K562 (cell line): ENCODE measurements at regions not wholly inside any gene's neighbourhood (a gene's known extent, or its start where the extent isn't known, plus 50 kb on each side); places are given as distances from the start of the nearest gene placed in this dataset.

Experiments
- ATAC-seq: fragments of 200-7000 bp; cut with Tn5 transposase; 3 replicates; pipeline ENCODE4 v1.9.1; 2020; ENCODE audit warnings: moderate library complexity
- BruUV-seq: library from RNA; stranded (reverse); fragments of 400-500 nt; replicated peaks from 2 replicates; lab custom pipeline; 2021; lab: Mats Ljungman, UMichigan
- CTCF ChIA-PET: fragments of 300-600 bp; formaldehyde crosslinking; extraction: SDS; loops from one replicate; lab custom pipeline; 2021; ENCODE audit warnings: low intra/inter-chr PET ratio; lab: Yijun Ruan, JAX
- POLR2A ChIA-PET: fragments of 300-600, 350-650 bp; sonication (Branson Sonifier 250); formaldehyde crosslinking; extraction: SDS; loops from one replicate; lab custom pipeline; 2021; ENCODE audit warnings: antibody characterized with exemption, inconsistent platforms; lab: Yijun Ruan, JAX
- DNase-seq, 4 experiments: peaks; one replicate each; pipeline versions ENCODE4 v3.0.0 to v3.0.0-alpha.2; 2011 to 2018; ENCODE audit warnings: low spot score in 3 of 4, mixed read lengths in 3 of 4; ENCODE audit errors: extremely low read depth in 1 of 4
- FAIRE-seq: peaks from 2 replicates; lab custom pipeline; 2011; peaks lifted over from hg19 to GRCh38; lab: Jason Lieb, UNC
- H2AFZ ChIP-seq: 2 replicates; pipeline ENCODE4 v1.6.0; 2011; ENCODE audit warnings: low read depth, low read length, control low read depth, inconsistent platforms
- H3K27ac ChIP-seq: fragments of 200-600 bp; 3 replicates; pipeline ENCODE4 v1.8.0; 2011; ENCODE audit warnings: low read depth, mild to moderate bottlenecking, control low read depth, inconsistent platforms, low read length, moderate library complexity, mixed read lengths; ENCODE audit errors: extremely low read depth
- H3K27me3 ChIP-seq, 2 experiments: fragments of 300-600 bp in 1 of 2; 2 replicates in 1 of 2; 3 replicates in 1 of 2; pipeline versions ENCODE4 v1.6.0 to v1.8.0; 2011; ENCODE audit warnings: inconsistent platforms in 2 of 2, low read length in 2 of 2, mild to moderate bottlenecking in 1 of 2, mixed read lengths in 1 of 2, moderate library complexity in 1 of 2; ENCODE audit not compliant: control insufficient read depth in 2 of 2, insufficient read depth in 2 of 2
- H3K36me3 ChIP-seq: fragments of 300-600 bp; 3 replicates; pipeline ENCODE4 v1.8.0; 2011; ENCODE audit warnings: mild to moderate bottlenecking, low read length, inconsistent platforms; ENCODE audit not compliant: control insufficient read depth, insufficient read depth
- H3K4me1 ChIP-seq, 2 experiments: fragments of 200-600 bp in 1 of 2; replicated peaks in 1 of 2; 2 replicates in 1 of 2; 3 replicates in 1 of 2; pipeline versions ENCODE4 v1.5.1 to v1.8.0; 2011; ENCODE audit warnings: inconsistent platforms in 2 of 2, low read length in 2 of 2, mild to moderate bottlenecking in 1 of 2, mixed read lengths in 1 of 2, moderate library complexity in 1 of 2; ENCODE audit not compliant: control insufficient read depth in 2 of 2, insufficient read depth in 2 of 2
- H3K4me2 ChIP-seq: 2 replicates; pipeline ENCODE4 v1.6.1; 2011; ENCODE audit warnings: low read length, control low read depth, inconsistent platforms, mixed read lengths; ENCODE audit not compliant: insufficient read depth
- H3K4me3 ChIP-seq: fragments of 200-600 bp; sonication (generic), shearing (Covaris generic); 2 replicates; pipeline ENCODE4 v1.5.1; 2016; ENCODE audit warnings: control low read depth, inconsistent platforms
- H3K79me2 ChIP-seq: fragments of 200-600 bp; 3 replicates; pipeline ENCODE4 v1.8.0; 2011; ENCODE audit warnings: low read length, inconsistent platforms; ENCODE audit not compliant: control insufficient read depth, insufficient read depth
- H3K9ac ChIP-seq, 2 experiments: 2 replicates each; pipeline versions ENCODE4 v1.6.0 to v1.6.1; 2011; ENCODE audit warnings: low read depth in 2 of 2, low read length in 2 of 2, control low read depth in 1 of 2, inconsistent platforms in 1 of 2, mild to moderate bottlenecking in 1 of 2, mixed read lengths in 1 of 2; ENCODE audit not compliant: insufficient read depth in 1 of 2
- H3K9me1 ChIP-seq: one replicate; pipeline ENCODE4 v1.6.0; 2011; ENCODE audit warnings: inconsistent platforms, mild to moderate bottlenecking, low read length, moderate library complexity; ENCODE audit not compliant: control insufficient read depth, insufficient read depth
- H3K9me3 ChIP-seq: replicated peaks from 2 replicates; pipeline ENCODE4 v1.5.1; 2011; ENCODE audit warnings: low read depth, low read length, inconsistent platforms; ENCODE audit not compliant: control insufficient read depth, insufficient read depth
- H4K20me1 ChIP-seq: replicated peaks from 2 replicates; pipeline ENCODE4 v1.6.1; 2011; ENCODE audit warnings: low read length, inconsistent platforms, mixed read lengths; ENCODE audit not compliant: control insufficient read depth, insufficient read depth
- BRD4 ChIP-seq: fragments of 200-600 bp; sonication (generic); IDR thresholded peaks from 2 replicates; pipeline ENCODE4 v1.6.1; 2017; ENCODE audit warnings: inconsistent platforms
- ELF4 ChIP-seq: fragments of 450-650 bp; formaldehyde crosslinking; IDR thresholded peaks from 2 replicates; pipeline ENCODE4 v1.4.0; 2022; ENCODE audit warnings: missing genetic modification characterization
- ETS2 ChIP-seq: IDR thresholded peaks from 2 replicates; pipeline ENCODE4 v1.6.1; 2016; ENCODE audit warnings: borderline replicate concordance, missing genetic modification characterization, mild to moderate bottlenecking, moderate library complexity, missing compliant biosample characterization; ENCODE audit not compliant: poor library complexity, severe bottlenecking
- MAFK ChIP-seq: IDR thresholded peaks from 2 replicates; pipeline ENCODE4 v1.6.1; 2011; ENCODE audit warnings: low read length, improper control_type of control experiment
- MCM7 ChIP-seq, 2 experiments: fragments of 450-650 bp; IDR thresholded peaks; 2 replicates each; pipeline ENCODE4 v1.6.1; 2016 to 2018
- NCOA1 ChIP-seq: fragments of 450-650 bp; IDR thresholded peaks from 2 replicates; pipeline ENCODE4 v1.6.1; 2016; ENCODE audit warnings: low read depth
- PHF21A ChIP-seq: fragments of 450-650 bp; IDR thresholded peaks from 2 replicates; pipeline ENCODE4 v1.6.1; 2017; ENCODE audit warnings: low read depth, borderline replicate concordance
- RBM15 ChIP-seq: fragments of 200-400 bp; formaldehyde crosslinking; IDR thresholded peaks from 2 replicates; pipeline ENCODE4 v1.6.1; 2018; ENCODE audit warnings: mild to moderate bottlenecking, low read length, moderate library complexity; ENCODE audit not compliant: insufficient read depth
- RFX1 ChIP-seq: fragments of 450-650 bp; IDR thresholded peaks from 2 replicates; pipeline ENCODE4 v1.6.1; 2016; ENCODE audit warnings: mild to moderate bottlenecking, moderate library complexity
- SMARCC2 ChIP-seq: fragments of 450-650 bp; IDR thresholded peaks from 2 replicates; pipeline ENCODE4 v1.6.1; 2017; ENCODE audit warnings: antibody characterized with exemption, moderate library complexity, mild to moderate bottlenecking, low read depth
- TEAD4 ChIP-seq, 2 experiments: sonication (generic) in 1 of 2; formaldehyde crosslinking in 1 of 2; IDR thresholded peaks; 2 replicates each; pipeline versions ENCODE4 v1.6.1 to v1.8.0; 2012 to 2022; ENCODE audit warnings: borderline replicate concordance in 1 of 2, inconsistent platforms in 1 of 2, low read length in 1 of 2, mild to moderate bottlenecking in 1 of 2, missing genetic modification reagents in 1 of 2
- ZNF551 ChIP-seq: fragments of 250-450 bp; sonication (Bioruptor Pico); IDR thresholded peaks from 2 replicates; pipeline ENCODE4 v1.5.0; 2021; ENCODE audit warnings: mild to moderate bottlenecking, moderate library complexity
- ZNF57 ChIP-seq: fragments of 450-650 bp; formaldehyde crosslinking; IDR thresholded peaks from 2 replicates; pipeline ENCODE4 v1.4.0; 2020; ENCODE audit warnings: mild to moderate bottlenecking, moderate library complexity
- ZNF589 ChIP-seq: fragments of 200-800 bp; sonication (Bioruptor generic); IDR thresholded peaks from 2 replicates; pipeline ENCODE4 v1.6.1; 2016; ENCODE audit warnings: low read depth, missing genetic modification characterization, missing compliant biosample characterization
- WGBS: fragments of 100-300 bp; shearing (Covaris generic); methylation state at CpG from one replicate; pipeline ENCODE4 v1.1.6; 2016; ENCODE audit warnings: low coverage, mixed read lengths; ENCODE audit not compliant: insufficient coverage; ENCODE audit errors: missing lambda C conversion rate; 5-methylcytosine and 5-hydroxymethylcytosine counted together
- in situ Hi-C: fragments of 300-500 bp; cut with MboI; formaldehyde crosslinking; loops from 4 replicates; pipeline ENCODE4 v1.15.0; 2018; ENCODE audit warnings: inconsistent platforms, mixed read lengths
- intact Hi-C: fragments of 100-400 bp; cut with micrococcal nuclease; formaldehyde crosslinking; loops from 2 replicates; pipeline ENCODE4 v1.14.2; 2022

DNA sequence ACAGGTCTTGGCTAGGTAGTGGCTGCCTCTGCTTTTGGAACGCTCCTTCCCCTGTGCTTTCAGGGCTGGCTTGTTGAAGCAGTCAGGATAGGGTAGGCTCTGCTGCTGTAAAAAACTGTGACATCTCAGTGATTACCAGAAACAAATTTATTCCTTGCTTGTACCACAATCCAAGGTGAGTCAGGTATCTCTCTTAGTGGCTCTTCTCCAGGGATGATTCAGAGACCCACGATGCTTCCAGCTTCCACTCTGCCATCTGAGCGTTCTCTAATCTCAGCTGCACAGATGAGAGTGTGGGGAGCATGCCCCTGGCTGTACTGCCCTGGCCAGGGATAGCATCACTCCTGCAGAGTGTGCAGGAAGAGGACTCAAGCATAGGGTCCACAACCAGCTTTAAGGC lies 174.9 kb downstream of the VAPA start:
- in situ Hi-C loops (no loop called here), intact Hi-C loops (no loop called here)
- Histone ChIP-seq H3K4me3 (no peak overlapping the region), H3K27me3 (peaks cover 21 to 46% of the 10 kb centered on the region in 2 experiments; a peak in 4 of 5 replicates), H2AFZ (no peak overlapping the region), H3K9me3 (no peaks in the 10 kb centered on the region), H3K9ac (no peak overlapping the region), H3K4me1 (no peaks in the 10 kb centered on the region), H3K79me2 (no peaks in the 10 kb centered on the region), H3K9me1 (no peaks in the 10 kb centered on the region), H3K27ac (no peak overlapping the region), H3K36me3 (no peaks in the 10 kb centered on the region), H4K20me1 (no peaks in the 10 kb centered on the region), H3K4me2 (no peak overlapping the region)
- ATAC-seq, result no peak
- BruUV-seq, result no TSS peak
- TF ChIP-seq ZNF551, result no peak
- TF ChIP-seq SMARCC2, result no peak
- TF ChIP-seq BRD4, result no peak
- TF ChIP-seq NCOA1, result no peak
- no peak for TF ChIP-seq MAFK
- TF ChIP-seq ZNF57 (CRISPR knock-in tag), result no peak
- no peak for TF ChIP-seq MCM7 (IDR thresholded peaks at IDR 0.05)
- no peak for TF ChIP-seq RFX1
- no peak for DNase-seq
- CTCF ChIA-PET, result no interaction called here
- POLR2A ChIA-PET, result interaction anchor here (1.4 kb wide), 1 partner anchor 33 kb away, joined by 4 read pairs; no protein-coding TSS in a partner anchor
- no peak for FAIRE-seq
- WGBS, result 0% methylated on average over 3 of the region's 3 CpGs

DNA sequence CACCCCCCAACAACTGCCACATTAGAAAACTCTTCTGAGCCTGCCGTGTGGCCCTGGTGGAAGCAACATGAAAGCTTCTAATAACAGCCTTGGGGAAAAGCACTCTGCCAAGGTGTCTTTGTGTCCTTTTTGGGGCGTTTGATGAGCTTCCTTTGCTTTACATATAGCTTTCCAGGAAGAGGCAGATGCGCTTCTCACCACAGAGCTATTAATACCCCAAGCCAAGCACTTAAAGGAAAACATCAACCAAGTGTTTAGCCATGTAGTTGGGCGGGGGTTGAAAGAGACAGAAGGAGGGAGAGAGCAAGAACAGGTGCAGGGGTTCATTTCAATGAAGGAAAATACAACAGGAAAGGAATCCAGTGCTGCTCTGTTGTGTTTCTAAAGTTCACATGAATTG lies 176.1 kb downstream of the VAPA start:
- Histone ChIP-seq H3K9me3 (no peaks in the 10 kb centered on the region), H3K4me3 (no peak overlapping the region), H3K9me1 (no peaks in the 10 kb centered on the region), H3K4me1 (no peaks in the 10 kb centered on the region), H3K4me2 (no peak overlapping the region), H3K79me2 (no peaks in the 10 kb centered on the region), H3K27ac (no peak overlapping the region), H4K20me1 (no peaks in the 10 kb centered on the region), H3K27me3 (peaks cover 21 to 46% of the 10 kb centered on the region in 2 experiments; a peak in 4 of 5 replicates), H3K9ac (no peak overlapping the region), H2AFZ (no peak overlapping the region), H3K36me3 (no peaks in the 10 kb centered on the region)
- no peak for ATAC-seq
- CTCF ChIA-PET, result no interaction called here
- intact Hi-C loops (no loop called here), in situ Hi-C loops (no loop called here)
- POLR2A ChIA-PET, result no interaction called here
- WGBS, result 0% methylated on average over 4 of the region's 4 CpGs
- no peak for DNase-seq
- TF ChIP-seq RBM15, result no peak
- TF ChIP-seq PHF21A, result no peak
- no peak for TF ChIP-seq TEAD4 (IDR thresholded peaks at IDR 0.05; ENCODE audit: low read length)
- no peak for TF ChIP-seq TEAD4 (CRISPR knock-in tag; IDR thresholded peaks at IDR 0.05; ENCODE audit: borderline replicate concordance)
- no peak for TF ChIP-seq ETS2 (tag)
- no peak for TF ChIP-seq ELF4 (CRISPR knock-in tag)
- TF ChIP-seq ZNF589 (CRISPR knock-in tag), result no peak
- BruUV-seq, result no TSS peak
- FAIRE-seq, result no peak
